ENCODE measurements at regions not wholly inside any gene's neighbourhood (a gene's known extent, or its start where the extent isn't known, plus 50 kb on each side); places are given as distances from the start of the nearest gene placed in this dataset.

- no peak for TF ChIP-seq CTCF (conservative IDR thresholded peaks at IDR 0.05 in 1 of 2, IDR thresholded peaks at IDR 0.05 in 1 of 2; ENCODE audit: extremely low read depth in 1 of 2, insufficient read depth in 1 of 2, low read depth in 1 of 2, low read length in 2 of 2)
- no peak for TF ChIP-seq EZH2 (IDR thresholded peaks at IDR 0.05; ENCODE audit: borderline replicate concordance, low read length)
These were observed 103.3 kb downstream of the FAM76B start for GRCh38 chr11:95686265-95686664.

All from mammary epithelial cell (primary cell).